ENCODE measurements at regions not wholly inside any gene's neighbourhood (a gene's known extent, or its start where the extent isn't known, plus 50 kb on each side); places are given as distances from the start of the nearest gene placed in this dataset.

DNA sequence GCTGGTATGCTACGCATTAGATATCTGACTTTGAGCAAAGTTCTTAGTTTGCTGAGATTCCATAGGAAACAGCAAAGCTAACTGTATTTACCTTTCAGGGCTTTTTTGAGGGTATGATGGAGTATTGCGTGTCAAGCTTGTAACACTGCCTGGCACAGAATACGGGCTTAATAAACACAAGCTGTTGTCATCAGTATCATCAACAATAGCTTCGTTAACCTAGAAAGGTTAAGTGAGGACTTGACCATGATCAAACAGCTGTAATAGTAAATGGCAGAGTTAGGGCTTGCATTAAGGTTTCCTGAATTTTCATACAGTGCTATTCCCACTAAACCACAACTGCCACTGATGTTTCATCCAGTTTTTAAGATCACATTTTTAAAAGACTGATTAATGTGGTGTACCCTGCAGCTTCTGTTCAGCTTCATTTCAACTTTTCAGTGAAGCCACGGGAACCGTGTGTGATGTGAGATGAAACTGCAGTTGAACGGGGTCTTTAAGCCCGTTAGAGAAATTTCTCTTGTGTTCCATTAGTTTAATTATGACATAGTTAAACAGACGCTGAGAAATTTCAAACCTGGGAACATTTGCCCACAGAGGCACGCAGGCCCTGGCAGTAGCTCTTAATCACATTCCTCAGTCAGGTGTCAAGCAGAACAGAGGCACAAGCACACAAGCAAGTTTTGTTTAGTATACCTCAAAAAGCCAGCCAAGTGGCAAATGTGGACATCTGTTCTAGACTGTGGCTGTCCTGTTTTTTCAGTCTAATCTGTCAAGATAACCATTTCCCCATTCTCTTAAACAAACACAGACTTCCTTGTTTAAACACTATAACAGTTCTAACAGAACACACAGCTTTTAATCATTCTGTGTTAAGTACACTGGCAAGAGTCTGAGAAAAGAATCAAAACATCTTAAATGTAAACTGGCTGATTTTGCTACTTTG, 147.1 kb downstream of the ZNF608 start:
- H3K4me3 Mint-ChIP-seq (ENCODE audit: low read depth): peak overlapping the region; percentile 43
- H3K9me3 Mint-ChIP-seq (ENCODE audit: low read depth): peaks cover 4% of the 10 kb centered on the region
- H3K27me3 Mint-ChIP-seq: no peaks in the 10 kb centered on the region
- no peaks in the 10 kb centered on the region for H3K36me3 Mint-ChIP-seq (ENCODE audit: insufficient read depth)
- TF ChIP-seq CTCF (IDR thresholded peaks at IDR 0.05; ENCODE audit: unreplicated experiment): no peak
- peak overlapping the region; percentile 79 for H3K27ac Mint-ChIP-seq
- H3K4me1 Mint-ChIP-seq (ENCODE audit: low read depth): peaks cover 34% of the 10 kb centered on the region
- DNase-seq (ENCODE audit: low spot score, unreplicated experiment): no peak

DNA sequence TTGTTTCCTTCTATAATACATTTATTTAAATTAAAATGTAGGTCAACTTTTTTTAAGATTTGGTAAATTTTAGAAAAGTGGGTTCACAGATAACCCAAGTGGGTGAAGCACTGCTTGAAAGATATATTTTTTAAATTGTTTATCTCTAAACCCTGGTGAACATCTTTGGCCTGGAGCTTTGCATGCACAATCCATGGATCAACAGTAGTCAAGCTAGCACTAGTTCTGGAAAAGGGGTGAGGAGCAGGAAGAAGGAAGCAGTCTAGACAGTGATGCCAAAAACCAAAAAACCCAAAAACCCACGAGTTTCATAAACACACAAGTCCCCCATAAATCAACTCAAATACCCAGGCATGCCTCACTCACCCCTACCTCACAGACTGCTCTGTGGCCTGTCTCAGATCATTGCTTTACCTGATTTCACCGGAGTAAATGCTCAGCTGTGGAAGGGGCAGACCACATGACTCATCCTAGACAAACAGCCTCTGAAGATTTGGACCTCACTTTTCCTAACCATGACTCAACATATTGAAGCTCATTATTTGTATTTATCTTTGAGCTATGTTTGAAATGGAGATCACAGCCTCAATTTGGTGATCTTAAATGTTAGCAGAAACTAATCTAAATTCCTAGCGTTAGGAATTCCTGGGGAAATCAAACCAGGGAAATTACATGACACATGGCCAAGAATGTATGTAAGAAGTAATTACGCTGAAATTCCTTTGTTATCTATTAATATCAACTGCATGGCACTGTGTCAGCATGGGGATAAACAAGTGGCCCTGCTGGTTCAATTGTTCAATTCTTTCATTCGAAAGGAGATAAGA, 149.6 kb downstream of the ZNF608 start:
- DNase-seq (ENCODE audit: low spot score, unreplicated experiment): no peak
- no peak for TF ChIP-seq CTCF (IDR thresholded peaks at IDR 0.05; ENCODE audit: unreplicated experiment)
- Mint-ChIP-seq H3K36me3 (ENCODE audit: insufficient read depth) (no peaks in the 10 kb centered on the region), H3K27me3 (no peaks in the 10 kb centered on the region), H3K27ac (peak overlapping the region; percentile 86), H3K9me3 (ENCODE audit: low read depth) (peaks cover 4% of the 10 kb centered on the region), H3K4me3 (ENCODE audit: low read depth) (peak overlapping the region; percentile 25), H3K4me1 (ENCODE audit: low read depth) (peaks cover 36% of the 10 kb centered on the region)

DNA sequence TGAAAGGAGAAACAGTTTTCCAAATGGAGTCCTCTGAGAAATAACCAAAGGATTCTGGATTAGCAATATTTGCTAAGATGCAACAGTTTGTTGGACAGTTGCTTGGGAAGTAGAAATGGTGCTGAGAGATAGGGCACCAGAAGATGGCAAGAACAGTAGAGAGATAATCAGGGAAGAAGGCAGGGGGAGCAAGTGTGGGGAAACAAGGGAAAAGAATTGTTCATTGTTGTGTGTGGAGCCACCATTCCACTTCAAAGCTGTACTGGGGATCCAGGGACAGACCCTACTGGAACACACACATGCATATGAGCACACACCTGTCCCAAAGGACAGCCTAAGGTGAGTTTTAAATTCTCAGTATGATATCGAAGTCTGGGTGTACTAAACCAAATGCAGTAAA, 152.5 kb downstream of the ZNF608 start:
- DNase-seq (ENCODE audit: low spot score, unreplicated experiment): no peak
- Mint-ChIP-seq H3K4me1 (ENCODE audit: low read depth) (peaks cover 29% of the 10 kb centered on the region), H3K27me3 (no peaks in the 10 kb centered on the region), H3K4me3 (ENCODE audit: low read depth) (no peak overlapping the region), H3K9me3 (ENCODE audit: low read depth) (peaks cover 4% of the 10 kb centered on the region), H3K36me3 (ENCODE audit: insufficient read depth) (no peaks in the 10 kb centered on the region), H3K27ac (no peak overlapping the region)
- TF ChIP-seq CTCF (IDR thresholded peaks at IDR 0.05; ENCODE audit: unreplicated experiment): no peak

- Mint-ChIP-seq H3K4me3 (ENCODE audit: low read depth) (no peak overlapping the region), H3K9me3 (ENCODE audit: low read depth) (peaks cover 4% of the 10 kb centered on the region), H3K4me1 (ENCODE audit: low read depth) (peaks cover 26% of the 10 kb centered on the region), H3K36me3 (ENCODE audit: insufficient read depth) (no peaks in the 10 kb centered on the region), H3K27ac (no peak overlapping the region), H3K27me3 (no peaks in the 10 kb centered on the region)
- no peak for DNase-seq (ENCODE audit: low spot score, unreplicated experiment)
- no peak for TF ChIP-seq CTCF (IDR thresholded peaks at IDR 0.05; ENCODE audit: unreplicated experiment)
Observed at GRCh38 chr5:124592891-124593290, 153.5 kb downstream of the ZNF608 start.

DNA sequence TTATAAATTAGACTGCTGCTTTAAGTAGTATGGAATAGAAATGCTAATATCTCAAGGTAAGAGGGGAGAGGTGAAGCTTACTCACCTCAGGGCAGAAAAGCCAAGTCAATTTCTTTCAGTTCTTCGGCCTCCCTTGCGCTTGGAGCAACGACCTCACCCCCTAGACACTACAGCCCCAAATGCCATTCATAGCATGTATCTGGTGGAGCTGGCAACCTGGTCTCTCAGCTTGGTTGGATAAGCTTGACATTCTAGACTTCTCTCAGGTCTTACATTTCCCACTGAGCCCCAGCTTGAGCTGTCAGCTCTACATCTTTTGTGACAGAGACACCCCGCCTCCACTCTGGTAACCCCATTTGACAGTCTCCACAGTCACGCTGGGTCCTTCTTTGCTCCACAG, 154.9 kb downstream of the ZNF608 start:
- Mint-ChIP-seq H3K4me3 (ENCODE audit: low read depth) (no peak overlapping the region), H3K36me3 (ENCODE audit: insufficient read depth) (no peaks in the 10 kb centered on the region), H3K27ac (no peak overlapping the region), H3K27me3 (no peaks in the 10 kb centered on the region), H3K9me3 (ENCODE audit: low read depth) (peaks cover 1% of the 10 kb centered on the region), H3K4me1 (ENCODE audit: low read depth) (peaks cover 17% of the 10 kb centered on the region)
- no peak for TF ChIP-seq CTCF (IDR thresholded peaks at IDR 0.05; ENCODE audit: unreplicated experiment)
- no peak for DNase-seq (ENCODE audit: low spot score, unreplicated experiment)
